HK-2 (cell line): ENCODE measurements at regions not wholly inside any gene's neighbourhood (a gene's known extent, or its start where the extent isn't known, plus 50 kb on each side); places are given as distances from the start of the nearest gene placed in this dataset.
"Not testable (repeated sequence)": the region's sequence is repeated elsewhere in the genome, so short reads cannot be mapped to it uniquely, and the experiment has no call there.

Experiments used
- DNase-seq: peaks from one replicate; pipeline ENCODE4 v3.0.0-alpha.2; 2018; ENCODE audit not compliant: unreplicated experiment

DNA sequence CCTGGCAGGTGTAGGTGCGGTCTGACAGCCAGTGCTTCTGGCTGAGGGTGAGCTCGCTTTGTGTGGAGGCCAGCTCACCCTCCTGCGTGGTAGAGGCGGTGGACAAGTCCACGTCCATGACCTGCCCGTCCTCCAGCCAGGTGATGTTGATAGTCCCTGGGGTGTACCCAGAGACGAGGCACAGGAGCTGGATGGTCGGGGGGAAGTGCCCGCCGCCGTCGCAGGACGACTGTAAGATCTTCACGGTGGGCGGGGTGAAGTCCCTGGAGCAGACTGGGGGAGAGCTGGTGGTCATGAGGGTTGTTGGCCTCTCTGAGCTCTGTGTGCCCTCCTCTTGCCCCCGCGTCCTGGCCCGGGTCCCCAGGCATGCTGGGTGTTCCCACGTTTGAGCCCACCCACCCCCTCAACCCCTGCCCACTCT lies 74.6 kb downstream of the TMEM121 start:
- DNase-seq = no peak

DNA sequence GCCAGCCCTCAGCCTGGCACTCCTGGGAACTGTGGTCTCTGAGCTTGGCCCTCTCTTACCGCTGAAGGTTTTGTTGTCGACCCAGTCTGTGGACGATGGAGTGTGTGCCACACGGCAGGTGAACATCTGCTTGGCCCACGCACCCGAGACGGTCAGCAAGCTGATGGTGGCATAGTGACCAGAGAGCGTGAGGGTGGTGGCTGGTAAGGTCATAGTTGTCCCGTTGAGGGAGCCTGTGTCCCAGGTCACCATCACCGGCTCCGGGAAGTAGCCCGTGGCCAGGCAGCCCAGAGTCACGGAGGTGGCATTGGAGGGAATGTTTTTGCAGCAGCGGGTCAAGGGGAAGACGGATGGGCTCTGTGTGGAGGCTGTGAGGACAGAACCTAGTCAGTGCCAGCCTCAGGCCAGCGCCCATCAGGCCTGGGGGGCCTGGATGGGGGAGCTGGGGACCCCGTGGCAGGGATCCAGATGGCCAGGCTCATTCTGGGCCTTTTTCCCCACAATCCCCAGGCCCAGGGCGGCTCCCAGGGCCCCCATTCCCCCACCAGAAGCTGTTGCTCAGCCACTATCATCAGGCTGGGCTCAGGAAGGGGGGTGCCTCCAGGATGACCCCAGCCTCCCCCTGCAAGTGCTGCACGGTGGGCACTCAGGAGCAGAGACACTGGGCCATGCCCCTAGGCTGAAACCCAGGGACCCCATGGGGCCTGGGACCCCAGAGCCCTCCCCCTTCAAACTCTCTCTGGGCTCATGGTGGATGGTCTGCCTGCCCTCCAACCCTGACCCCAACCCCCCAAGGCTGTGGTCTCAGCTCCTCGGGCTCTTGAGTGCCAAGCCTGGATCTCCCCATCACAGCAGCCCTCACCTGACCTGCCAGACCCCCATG lies 75.2 kb downstream of the TMEM121 start:
- no peak for DNase-seq

DNA sequence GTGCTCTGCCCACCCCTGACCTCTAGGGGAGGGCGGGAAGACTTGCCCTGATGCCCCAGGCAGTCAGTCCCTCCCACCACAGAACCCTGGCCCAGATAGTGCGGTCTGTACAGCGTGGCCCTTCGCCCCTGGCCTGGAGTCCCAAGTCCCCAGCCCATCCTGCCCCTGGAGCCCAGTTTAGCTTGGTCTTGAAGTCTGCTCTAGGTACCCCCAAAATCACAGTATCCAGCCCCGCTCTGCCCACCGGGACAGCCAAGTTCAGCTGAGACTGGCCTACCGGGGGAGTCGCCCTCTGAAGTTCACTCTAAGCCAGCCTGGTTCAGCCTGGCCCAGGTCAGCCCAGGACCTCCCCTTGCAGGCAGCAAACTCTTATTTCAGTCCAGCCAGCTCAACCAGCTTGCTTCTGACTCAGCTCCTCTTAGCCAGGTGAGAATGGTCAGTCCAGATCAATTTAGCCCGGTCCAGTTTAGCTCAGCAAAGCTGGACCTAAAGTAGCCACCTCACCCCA lies 75.9 kb downstream of the TMEM121 start:
- no peak for DNase-seq

DNA sequence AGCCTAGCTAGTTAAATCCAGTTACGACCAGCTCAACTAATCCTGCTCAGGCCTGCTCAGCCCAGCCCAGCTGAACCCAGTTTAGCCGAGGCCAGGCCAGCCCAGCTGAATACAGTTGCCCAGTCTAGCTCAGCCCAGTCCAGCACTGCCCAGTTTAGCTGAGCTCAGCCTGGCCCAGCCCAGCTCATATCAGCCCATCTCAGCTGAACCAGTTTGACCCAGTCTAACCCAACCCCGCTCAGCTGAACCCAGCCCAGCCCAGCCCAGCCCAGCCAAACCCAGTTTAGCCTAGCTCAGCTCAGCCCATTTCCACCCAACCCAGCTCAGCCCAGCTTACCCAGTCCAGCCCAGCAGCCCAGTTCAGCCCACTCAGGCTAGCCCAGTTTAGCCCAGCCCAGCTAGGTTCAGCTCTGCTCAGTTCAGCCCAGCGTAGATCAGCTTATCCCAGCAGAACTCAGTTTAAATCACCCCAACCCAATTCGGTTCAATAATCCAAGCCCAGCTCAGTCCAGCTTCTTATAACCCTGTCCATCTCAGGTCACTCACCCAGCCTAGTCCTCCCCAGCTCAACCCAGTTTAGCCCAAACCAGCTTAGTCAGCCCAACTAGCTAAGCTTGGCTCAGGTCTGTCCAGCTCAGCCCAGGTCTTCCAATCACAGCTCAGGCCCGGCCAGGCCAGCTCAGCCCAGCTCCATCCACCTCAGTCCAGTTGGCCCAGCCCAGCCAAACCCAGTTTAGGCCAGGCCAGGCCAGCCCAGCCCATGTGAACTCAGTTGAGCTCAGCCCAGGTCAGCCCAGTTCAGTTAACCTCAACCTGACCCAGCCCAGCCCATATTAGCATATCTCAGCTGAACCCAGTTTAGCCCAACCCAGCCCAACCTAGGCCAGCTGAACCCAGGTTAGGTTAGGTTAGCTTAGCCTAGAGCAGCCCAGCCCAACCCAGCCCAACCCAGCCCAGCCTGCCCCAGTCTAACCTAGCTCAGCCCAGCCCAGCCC lies 76.7 kb downstream of the TMEM121 start:
- no peak for DNase-seq

DNA sequence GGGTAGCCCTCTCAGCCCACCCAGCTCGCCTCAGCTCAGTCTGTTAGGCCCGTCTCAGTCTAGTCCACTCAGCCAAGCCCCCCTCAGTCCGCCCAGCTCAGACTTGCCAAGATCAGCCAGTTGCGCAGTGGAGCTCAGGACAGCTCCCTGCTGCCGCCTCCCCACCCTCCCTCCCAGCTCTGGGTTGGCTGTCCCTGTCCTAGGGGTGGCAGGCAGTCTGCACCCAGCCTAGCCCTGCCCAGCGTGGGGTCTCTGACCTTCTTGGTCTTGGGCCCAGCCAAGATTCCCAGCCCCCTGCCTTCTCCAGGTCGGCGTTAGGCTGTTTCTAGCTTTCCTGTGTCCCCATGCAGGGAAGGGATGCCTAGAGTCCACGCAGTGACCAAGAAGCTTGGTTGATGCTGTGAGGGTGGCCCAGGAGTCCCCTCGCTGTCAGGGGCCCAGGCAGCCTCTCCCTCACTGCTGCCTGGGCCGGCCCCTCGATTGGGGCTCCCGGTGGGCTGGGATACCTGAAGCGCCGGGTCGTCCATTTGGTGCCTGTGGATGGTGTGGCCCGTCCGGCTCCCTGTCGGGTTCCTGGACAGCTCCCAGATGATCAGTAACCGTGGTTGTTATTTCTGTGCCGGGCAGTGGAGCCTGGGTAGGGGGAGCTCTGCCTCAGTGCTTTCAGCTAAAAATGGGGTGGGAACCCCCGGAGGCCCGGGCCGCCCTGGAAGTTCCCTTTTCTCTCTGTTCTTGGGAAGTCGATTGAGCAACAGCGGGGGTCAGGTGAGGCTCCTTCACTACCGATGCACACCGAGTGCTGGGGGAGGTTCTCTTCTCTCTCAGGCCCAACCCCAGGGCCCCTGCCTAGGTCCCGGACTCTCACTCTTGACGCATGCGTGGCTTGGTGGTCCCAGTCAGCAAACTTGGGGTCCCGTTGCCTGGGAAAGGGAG lies 78.4 kb downstream of the TMEM121 start:
- DNase-seq = not testable (repeated sequence)

DNA sequence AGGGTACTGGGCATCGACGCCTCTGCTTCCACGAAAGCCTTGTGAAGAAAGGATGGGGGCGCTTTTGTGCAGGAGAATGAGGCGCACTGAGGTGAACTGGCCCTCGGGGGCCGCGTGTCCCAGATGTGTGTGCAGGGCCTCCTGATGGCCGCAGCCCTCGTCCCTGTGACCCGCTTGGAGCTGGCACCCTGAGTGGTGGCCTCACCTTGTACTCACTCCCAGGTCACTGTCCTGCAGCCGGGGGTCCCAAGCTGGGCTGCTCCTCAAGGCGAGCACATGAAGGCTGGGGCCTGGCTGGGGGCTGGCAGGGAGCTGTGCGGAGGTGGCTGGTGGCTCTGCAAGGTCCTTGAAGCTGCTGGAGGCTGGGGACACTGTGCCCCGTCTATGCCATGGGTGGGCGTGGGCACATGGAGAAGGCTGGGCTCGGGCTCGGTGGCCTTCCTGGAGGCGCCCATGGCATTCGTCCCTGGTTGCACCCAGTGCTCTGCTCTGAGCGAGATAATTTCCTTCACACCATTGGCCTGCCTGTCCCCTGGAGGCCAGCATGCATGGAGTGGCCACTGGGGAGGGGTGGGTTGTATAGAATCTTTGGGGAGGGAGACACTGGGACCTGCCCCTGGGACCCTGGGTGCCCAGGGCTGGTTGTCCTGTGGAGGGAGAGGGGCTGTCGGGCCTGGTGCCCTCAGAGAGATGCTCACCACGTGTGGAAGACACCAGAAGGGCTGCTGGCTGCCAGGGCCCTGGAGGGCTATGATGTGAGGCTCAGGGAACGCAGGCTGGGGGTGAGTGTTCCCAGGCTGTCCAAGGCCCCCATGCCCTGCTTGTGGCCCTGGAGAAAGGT lies 79.3 kb downstream of the TMEM121 start:
- DNase-seq = no peak

DNA sequence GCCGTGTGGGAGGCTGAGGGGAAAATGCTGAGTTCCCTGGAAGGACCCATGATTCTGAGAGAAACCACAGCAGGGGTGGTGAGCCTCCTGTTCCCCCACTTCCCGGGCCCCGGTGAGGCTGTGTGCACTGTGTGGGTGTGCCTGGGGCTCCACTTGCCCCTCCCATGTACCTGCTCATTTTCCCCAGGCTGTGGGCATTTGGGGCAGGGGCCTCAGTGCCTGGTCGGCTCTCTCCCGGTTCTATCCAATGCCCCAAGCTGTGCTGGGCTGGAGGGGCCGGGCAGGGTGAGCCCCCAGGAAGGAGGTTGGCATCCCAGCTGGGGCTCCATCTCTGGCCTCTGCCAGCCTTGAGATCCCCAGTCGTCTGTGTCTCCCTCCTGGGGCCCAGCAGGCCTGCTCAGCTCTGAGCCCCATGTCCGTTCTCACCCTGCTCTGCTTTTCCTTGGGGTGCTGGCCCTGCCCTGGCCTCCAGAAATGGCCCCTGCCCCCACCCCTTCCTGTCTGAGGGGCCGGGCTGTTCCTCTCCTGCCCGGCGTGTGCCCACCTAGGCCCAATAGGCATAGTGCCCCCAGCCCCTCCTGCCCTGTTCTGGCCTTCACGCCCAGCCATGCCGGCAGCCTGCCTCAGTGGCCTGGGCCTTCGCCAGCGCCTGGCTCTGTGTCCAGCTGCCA lies 80.1 kb downstream of the TMEM121 start:
- not testable (repeated sequence) for DNase-seq

DNA sequence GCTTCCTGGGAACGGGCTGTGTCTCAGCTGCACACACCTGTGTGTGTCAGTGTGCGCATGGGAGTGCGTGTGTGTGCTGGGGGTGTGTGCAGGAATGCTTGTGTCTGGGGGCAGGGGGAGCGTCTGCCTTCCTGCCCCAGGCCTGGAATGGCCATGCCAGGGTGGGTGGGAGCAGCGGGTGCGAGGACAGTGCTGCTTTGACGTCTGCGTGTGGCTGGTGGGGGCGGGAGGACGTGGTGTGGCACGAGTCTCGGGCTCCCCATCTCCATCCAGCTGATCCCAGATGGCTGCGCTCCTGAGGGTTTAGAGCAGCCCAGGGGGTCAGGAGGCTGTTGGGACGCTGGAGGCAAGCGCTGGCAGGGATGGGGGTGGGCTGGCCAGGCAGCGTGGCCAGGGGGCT lies 80.6 kb downstream of the TMEM121 start:
- not testable (repeated sequence) for DNase-seq

DNA sequence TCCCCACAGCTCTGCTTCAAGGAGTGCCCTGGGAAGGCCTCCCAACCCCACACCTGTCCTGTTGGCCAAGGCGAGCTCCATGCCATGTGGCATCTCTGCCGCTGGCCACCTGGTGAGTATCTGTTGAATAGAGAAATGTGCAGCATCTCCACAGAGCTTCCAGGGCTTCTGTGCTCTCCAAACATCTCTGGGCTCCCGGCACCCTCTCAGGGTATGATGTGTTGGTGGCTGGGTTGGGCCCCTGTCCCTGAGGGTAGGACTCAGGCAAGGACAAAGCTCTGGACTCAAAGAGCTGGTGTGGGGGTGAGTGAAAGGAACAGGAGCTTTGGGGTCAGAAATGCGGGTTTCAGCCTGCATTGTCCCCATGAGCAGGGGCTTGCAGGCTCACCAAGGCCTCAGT lies 88.6 kb downstream of the TMEM121 start:
- not testable (repeated sequence) for DNase-seq

DNA sequence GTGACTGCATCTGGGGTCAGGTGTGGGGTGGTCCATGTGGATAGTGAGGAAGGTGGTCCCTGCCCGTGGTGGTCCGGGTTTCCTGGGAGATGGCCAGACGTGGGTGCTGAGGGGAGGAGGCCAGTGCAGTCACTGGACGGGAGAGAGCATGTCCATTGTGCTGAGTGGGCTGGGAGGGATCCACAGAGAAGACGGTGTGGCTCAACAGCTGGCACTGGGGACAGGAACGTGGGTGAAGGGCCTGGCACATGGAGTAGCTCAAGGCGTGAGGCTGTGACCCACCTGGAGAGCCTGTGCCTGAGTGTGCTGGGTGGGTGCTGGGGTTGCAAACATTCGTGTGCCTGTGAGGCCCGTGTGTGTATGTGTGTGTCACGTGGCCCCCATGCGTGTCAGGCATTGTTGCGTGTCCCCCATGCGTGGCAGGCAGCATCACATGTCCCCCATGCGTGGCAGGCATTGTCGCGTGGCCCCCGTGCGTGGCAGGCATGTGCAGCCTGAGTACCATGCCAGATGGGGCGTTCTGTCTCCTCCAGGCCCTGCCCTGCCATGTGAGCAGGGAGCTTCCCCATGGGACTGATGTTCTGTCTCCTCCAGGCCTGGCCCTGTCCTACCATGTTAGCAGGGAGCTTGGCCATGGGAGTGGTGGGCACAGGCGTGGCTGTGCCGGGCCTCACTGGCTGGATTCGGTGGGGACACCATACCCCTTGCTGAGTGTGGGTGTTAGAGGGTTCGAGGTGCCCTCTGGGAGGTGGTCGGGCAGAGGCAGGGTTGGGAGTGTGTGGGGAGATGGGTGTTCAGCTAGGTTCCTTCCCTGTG lies 89.8 kb downstream of the TMEM121 start:
- not testable (repeated sequence) for DNase-seq

DNA sequence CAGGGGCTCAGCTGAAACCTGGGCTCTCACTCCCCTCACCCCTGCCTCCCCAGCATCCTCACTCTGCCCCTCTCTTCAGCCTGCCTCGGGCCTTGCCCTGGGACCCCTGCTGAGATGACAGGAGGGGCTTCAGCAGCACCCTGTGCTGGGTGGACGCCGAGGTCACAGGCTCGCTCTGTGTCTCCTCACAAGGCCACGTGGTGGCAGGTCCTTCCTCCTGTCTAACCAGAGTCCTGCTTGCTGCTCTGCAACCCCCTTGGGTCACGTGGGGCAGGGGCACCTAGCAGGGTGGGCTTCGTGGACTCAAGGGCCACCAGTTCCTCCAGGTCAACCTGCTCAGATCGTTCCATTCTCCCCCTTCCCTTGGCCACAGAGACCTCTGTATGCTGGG lies 90.4 kb downstream of the TMEM121 start:
- DNase-seq = no peak

DNA sequence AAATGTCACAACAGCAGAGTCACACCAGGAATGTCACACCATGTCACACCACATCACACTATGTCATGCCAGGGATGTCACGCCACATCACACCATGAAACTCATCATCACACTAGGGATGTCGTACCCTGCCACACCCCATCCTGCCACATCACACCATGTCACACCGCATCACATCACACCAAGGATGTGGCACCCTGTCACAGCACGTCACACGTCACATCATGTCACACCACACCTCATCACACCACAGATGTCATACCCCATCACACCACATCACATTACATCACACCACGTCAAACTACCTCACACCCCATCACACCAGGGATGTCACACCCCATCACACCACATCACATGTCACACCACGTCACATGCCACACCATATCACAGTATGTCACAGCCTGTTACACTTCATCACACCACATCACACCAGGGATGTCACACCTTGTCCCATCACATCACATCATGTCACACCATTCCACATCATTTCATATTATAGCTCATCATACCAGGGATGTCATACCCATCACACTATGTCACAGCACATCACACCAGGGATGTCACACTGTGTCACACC lies 90.9 kb downstream of the TMEM121 start:
- DNase-seq = no peak

DNA sequence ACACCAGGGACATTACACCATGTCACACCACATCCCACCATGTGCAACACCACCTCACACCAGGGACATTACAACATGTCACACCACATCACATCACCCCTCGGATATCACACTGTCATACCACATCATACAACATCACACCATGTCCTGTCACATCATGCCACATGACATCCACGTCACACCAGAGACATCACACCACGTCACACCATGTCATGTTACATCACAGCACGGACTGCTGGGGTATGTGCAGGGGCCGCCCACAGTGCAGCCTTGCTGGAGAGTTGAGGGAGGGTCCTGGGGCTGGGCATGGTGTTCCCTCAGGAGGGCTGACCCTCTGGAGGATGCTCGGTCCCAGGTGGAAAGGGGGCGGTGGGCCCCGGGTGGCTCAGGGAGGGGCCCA lies 91.4 kb downstream of the TMEM121 start:
- not testable (repeated sequence) for DNase-seq

DNA sequence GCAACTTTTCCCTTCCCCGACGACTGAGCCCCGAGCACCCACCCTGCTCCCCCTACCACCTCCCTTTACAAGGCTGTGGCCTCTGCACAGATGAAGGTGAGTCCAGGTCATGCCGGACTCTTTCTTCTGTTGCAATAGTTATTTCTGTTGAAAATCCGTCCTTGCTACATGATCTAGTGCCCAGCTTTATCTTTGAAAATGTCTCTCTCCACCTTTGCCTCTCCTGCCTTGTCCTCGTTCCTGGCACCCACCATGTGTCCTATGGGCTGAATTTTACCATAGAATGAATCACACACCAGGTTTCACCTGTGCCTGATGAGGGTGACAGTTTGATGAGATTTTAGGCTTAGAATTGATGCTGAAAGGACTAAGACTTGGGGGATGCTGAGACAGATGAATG lies 92.9 kb downstream of the TMEM121 start:
- DNase-seq = not testable (repeated sequence)

DNA sequence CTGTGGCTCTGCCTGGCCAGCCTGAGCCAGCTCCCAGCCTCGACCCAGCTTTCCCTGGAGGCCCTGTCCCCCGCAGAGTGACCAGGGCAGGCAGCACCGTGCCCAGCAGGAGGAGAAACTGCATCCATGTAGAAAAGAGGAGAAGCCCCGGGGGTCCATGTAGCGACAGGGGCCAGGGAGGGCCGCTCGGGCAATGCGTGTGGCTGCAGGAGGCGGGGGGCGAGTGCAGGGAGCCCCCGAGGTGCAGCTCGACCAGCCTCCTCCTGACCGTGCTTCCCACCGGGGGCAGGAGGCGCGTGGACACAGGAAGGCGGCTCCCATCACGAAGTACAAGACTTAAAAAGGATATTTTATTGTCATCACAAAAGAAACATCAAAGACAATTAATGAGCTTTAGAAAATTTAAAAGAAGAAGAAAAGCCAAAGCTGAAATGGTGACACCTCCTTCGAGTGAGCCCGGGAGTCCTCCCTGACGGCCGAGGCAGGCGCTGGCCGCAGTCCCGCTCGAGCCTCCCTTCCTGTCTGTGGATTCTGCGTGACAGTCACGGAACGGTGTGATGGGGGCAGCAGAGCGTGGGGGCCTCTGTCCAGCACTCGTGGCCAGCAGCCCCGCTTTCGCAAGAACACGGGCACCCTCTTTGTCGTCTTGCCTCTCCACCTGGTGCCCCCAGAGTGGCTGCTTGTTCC lies 93.9 kb downstream of the TMEM121 start:
- DNase-seq = not testable (repeated sequence)

DNA sequence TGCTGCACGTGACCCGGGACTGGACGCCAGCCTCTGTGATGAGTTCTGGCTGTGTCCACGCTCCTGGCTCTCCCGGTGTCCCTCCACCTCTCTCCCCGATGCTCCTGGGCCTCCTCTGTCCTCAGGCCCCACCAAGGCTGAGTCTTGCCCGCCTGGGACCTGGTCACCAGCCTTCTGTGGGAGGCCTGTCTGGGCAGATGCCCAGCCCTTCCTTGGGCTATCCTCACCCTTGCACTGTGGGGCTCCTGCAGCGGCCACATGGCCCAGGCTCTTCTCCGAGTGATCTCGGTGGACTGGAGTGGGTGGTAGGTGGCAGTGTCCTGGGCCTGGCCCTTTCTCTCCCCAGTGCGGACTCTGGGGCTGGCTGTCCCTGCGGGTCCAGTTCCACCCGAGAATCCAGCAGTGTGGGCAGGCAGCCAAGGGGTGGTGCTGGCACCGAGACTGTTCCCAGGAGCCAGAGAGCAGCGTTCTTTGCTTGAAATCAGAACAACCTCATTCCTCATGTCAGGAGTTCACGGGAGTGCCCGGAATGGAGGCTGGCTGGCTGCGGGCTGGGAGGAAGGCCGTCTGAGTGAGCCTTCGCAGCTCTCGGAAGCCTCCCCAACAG lies 94.6 kb downstream of the TMEM121 start:
- DNase-seq = not testable (repeated sequence)
